HG02970 (cell line): ENCODE measurements at regions not wholly inside any gene's neighbourhood (a gene's known extent, or its start where the extent isn't known, plus 50 kb on each side); places are given as distances from the start of the nearest gene placed in this dataset.
"Not testable (repeated sequence)": the region's sequence is repeated elsewhere in the genome, so short reads cannot be mapped to it uniquely, and the experiment has no call there.

Source experiments
- ATAC-seq: cut with Tn5 transposase; IDR thresholded peaks from one replicate; pipeline ENCODE4 v1.9.1; 2021; ENCODE audit warnings: mild to moderate bottlenecking, moderate library complexity, moderate number of reproducible peaks; ENCODE audit not compliant: unreplicated experiment, low FRiP score

- no peak for ATAC-seq
These were observed 1974.2 kb upstream of the ACO1 start for GRCh38 chr9:30410273-30410672.

DNA sequence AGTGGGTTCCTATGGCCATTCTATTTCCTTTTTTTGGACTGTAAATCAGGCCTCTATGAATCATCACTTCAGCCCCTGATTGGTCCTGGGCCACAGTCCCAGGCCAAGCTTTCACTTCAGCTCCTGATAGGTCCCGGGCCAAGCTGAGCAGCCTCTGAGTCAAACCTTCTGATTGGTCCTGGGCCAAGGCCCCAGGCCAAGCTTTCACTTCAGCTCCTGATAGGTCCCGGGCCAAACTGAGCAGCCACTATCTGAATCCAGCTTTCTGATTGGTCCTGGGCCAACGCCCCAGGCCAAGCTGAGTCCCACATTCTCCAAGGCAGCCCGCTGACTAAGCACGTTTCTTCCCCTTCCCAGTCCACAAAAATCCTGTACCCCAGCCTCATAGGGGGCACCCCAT is 1972.9 kb upstream of the ACO1 start:
- no peak for ATAC-seq

- ATAC-seq = no peak
These were observed 1925.3 kb upstream of the ACO1 start for GRCh38 chr9:30459156-30459555.

DNA sequence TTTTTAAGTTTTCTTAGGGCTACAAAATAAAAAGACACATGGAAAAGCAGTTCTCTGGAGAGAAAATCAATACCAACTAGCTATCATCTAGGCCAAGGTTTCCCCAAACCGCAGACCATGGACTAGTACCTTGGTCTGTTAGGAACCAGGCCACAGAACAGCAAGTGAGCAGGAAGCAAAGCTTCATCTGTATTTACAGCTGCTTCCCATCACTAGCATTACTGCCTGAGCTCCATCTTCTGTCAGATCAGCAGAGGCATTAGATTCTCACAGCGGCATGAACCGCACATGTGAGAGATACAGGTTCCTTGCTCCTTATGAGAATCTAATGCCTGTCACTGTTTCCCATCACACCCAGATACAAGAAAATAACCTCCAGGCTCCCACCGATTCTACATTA is 1907.6 kb upstream of the ACO1 start:
- no peak for ATAC-seq

DNA sequence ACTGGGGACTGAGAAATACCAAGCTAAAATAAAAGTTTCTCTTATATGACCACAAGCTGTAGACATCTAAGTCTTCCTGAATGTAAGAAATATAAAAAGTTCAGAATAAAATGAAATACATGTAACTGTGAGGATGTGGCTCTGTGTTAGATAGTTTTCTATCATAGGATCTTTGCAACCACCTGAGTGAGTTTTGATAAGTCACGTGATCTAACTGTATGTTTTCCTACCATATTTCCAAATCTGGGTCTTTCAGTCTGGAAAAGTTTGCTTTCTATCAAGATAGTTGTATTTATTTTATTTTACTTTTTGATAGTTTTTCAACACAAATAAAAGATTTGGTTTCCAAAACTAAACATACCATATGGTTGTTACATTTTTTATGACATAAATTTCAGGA is 1905.8 kb upstream of the ACO1 start:
- ATAC-seq = no peak

GRCh38 chr9:30482499-30482898 is 1901.9 kb upstream of the ACO1 start:
- no peak for ATAC-seq

DNA sequence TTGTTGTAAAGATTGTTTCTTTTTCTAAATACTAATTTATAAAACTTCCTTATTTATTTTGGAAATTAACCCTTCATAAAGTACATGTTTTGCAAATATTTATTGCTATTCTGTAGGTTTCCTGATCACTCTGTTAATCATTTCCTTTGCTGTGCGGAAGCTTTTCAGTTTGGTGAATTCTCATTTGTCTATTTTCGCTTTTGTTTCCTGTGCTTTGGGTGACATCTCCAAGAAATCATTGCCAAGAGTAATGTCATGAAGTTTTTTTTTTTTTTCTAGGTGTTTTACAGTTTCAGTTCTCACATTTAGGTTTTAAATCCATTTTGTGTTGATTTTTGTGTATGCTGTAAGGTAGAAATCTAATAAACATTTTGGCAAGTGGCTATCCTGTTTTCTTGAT is 1899.8 kb upstream of the ACO1 start:
- ATAC-seq = no peak

DNA sequence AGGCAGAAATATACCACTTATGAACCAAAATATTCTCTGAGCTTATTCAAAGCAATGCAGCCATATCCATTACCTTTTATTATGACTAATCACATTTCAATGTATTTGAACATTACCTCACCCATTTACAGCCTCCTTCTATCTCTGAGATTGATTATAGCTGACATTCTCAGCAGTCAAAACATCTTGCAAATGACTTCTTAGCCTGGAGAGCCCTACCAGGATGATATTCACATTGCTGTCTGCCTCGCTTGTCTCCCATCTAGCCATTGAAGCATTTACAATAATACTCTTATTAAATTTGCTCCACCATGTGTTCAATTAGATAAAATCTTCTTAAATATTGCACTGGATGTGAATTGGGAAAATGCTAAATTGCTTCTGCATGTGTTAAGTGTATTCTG is 1879.9 kb upstream of the ACO1 start:
- no peak for ATAC-seq

GRCh38 chr9:30505311-30505710 is 1879.1 kb upstream of the ACO1 start:
- ATAC-seq = no peak

GRCh38 chr9:30506749-30507148 is 1877.7 kb upstream of the ACO1 start:
- no peak for ATAC-seq

DNA sequence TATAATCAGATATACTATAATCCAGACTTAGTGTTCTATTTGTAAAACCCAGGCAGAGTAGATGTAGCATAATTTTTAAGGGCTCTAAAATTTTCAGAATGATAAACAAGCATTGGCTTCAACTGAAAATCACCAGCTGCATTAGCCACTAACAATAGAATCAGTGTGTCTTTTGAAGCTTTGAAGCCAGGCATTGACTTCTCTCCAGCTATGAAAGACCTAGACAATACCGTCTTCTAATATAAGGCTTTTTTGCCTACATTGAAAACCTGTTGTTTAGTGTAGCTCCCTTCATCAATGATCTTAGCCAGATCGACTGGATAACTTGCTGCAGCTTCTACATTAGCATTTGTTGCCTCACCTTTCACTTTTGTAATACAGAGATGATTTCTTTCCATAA is 1877.3 kb upstream of the ACO1 start:
- ATAC-seq = no peak

DNA sequence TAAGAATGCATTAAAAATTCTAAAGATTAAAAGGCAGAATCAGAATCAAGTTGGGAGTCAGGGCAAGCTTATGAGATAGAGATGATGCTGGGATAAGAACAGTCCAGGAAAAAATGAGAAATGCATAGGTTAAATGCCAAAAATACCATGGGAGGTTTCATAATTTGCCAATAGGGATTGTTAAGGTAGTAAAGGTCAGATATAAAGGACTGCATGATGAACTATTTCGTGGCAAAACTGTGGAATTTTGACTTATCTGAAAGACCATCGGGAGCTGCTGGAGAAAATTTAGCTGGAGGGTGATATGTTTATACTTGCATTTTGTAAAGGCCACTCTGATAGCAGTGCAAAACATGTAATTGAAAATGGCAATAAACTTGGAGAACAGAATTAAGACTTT is 1872.8 kb upstream of the ACO1 start:
- no peak for ATAC-seq

GRCh38 chr9:30519166-30519565 is 1865.3 kb upstream of the ACO1 start:
- no peak for ATAC-seq

DNA sequence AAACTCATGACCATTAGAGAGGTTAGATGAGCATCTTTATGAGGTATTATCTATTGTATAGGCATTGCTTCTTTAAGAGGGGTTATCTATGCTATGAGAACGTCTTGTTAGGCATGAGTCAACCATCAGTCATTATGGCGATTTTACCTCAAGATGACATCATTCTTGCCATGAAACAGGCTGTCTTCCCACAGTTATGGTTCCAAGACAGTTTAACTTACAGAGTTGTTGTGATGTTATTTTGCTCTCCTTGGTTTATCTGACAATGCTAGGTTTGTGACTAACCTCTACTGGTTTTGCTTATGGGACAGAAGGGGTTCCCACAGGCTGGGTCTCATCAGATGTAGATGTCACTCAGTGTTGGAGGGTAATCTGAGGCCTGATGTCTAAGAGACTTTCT is 1864.7 kb upstream of the ACO1 start:
- no peak for ATAC-seq

GRCh38 chr9:30522061-30522460 is 1862.4 kb upstream of the ACO1 start:
- ATAC-seq = no peak

DNA sequence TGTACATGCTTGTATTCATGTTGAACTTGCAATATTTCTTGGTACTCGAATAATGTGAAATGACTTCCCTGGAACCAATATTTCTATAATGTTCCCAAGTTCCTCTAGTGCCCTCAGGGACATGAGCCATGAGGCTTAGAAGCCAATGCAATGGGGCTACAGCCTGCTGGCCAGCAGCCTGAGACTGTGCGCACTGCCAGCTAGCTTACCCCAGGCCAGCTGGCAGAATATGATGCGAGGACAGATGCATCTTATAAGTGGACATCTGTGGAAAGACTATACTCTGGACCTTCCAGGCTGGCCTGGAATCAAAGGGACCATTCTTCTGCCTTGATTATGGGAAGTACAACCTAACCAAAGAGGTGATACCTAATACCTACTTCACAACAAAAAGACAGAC is 1862.0 kb upstream of the ACO1 start:
- ATAC-seq = no peak

- no peak for ATAC-seq
These were observed 1860.1 kb upstream of the ACO1 start for GRCh38 chr9:30524311-30524710.

GRCh38 chr9:30534455-30534854 is 1850.0 kb upstream of the ACO1 start:
- no peak for ATAC-seq

- no peak for ATAC-seq
These were observed 1849.5 kb upstream of the ACO1 start for GRCh38 chr9:30534896-30535295.

DNA sequence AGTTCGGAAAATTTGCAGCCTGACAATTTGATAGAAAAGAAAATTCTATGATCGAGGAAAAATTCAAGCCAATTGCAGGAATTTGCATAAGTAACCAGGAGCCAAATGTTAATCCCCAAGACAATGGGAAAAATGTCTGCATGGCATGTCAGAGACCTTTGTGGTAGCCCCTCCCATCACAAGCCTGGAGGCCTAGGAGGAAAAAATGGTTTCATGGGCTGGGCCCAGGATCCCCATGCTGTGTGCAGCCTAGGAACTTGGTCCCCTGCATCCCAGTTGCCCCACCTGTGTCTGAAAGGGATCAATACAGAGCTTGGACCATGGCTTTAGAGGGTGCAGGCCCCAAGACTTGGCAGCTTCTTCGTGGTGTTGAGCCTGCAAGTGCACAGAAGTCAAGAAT is 1847.9 kb upstream of the ACO1 start:
- no peak for ATAC-seq

DNA sequence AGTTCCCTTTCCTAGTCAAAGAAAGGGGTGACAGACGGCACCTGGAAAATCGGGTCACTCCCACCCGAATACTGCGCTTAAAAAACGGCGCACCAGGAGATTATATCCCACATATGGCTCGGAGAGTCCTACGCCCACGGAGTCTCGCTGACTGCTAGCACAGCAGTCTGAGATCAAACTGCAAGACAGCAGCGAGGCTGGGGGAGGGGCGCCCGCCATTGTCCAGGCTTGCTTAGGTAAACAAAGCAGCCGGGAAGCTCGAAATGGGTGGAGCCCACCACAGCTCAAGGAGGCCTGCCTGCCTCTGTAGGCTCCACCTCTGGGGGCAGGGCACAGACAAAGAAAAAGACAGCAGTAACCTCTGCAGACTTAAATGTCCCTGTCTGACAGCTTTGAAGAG is 1844.7 kb upstream of the ACO1 start:
- not testable (repeated sequence) for ATAC-seq

GRCh38 chr9:30574355-30575151 is 1809.9 kb upstream of the ACO1 start:
- no peak for ATAC-seq

- no peak for ATAC-seq
These were observed 1809.2 kb upstream of the ACO1 start for GRCh38 chr9:30575218-30575617.
